Non-pigmented ciliary epithelial cell (primary cell): ENCODE measurements at regions not wholly inside any gene's neighbourhood (a gene's known extent, or its start where the extent isn't known, plus 50 kb on each side); places are given as distances from the start of the nearest gene placed in this dataset.

Experiments
- DNase-seq: peaks from one replicate; pipeline ENCODE4 v3.0.0-alpha.2; 2010; ENCODE audit warnings: low read depth

- no peak for DNase-seq
These were observed 763.8 kb upstream of the CDH7 start for GRCh38 chr18:64986906-64987495.

GRCh38 chr18:64983497-64984238 lies 767.1 kb upstream of the CDH7 start:
- no peak for DNase-seq

- no peak for DNase-seq
These were observed 768.3 kb upstream of the CDH7 start for GRCh38 chr18:64982414-64983055.

GRCh38 chr18:64981915-64982314 lies 768.9 kb upstream of the CDH7 start:
- DNase-seq: no peak

- DNase-seq: no peak
These were observed 771.0 kb upstream of the CDH7 start for GRCh38 chr18:64979791-64980190.

- no peak for DNase-seq
These were observed 776.3 kb upstream of the CDH7 start for GRCh38 chr18:64974391-64975125.

GRCh38 chr18:64972545-64972944 lies 778.3 kb upstream of the CDH7 start:
- no peak for DNase-seq

GRCh38 chr18:64966667-64967066 lies 784.1 kb upstream of the CDH7 start:
- DNase-seq: no peak

GRCh38 chr18:64956465-64956864 lies 794.3 kb upstream of the CDH7 start:
- no peak for DNase-seq

GRCh38 chr18:64949885-64950284 lies 800.9 kb upstream of the CDH7 start:
- no peak for DNase-seq

- no peak for DNase-seq
These were observed 787.8 kb upstream of the LINC00305 start for GRCh38 chr18:64936671-64937070.

GRCh38 chr18:64929036-64929435 lies 780.1 kb upstream of the LINC00305 start:
- no peak for DNase-seq

- no peak for DNase-seq
These were observed 771.2 kb upstream of the LINC00305 start for GRCh38 chr18:64919971-64920570.

GRCh38 chr18:64918851-64919250 lies 770.0 kb upstream of the LINC00305 start:
- no peak for DNase-seq

- DNase-seq: no peak
These were observed 744.5 kb upstream of the LINC00305 start for GRCh38 chr18:64893349-64893748.

- DNase-seq: no peak
These were observed 740.1 kb upstream of the LINC00305 start for GRCh38 chr18:64888956-64889355.

- DNase-seq: no peak
These were observed 738.1 kb upstream of the LINC00305 start for GRCh38 chr18:64886995-64887394.

GRCh38 chr18:64882896-64883295 lies 734.0 kb upstream of the LINC00305 start:
- no peak for DNase-seq

GRCh38 chr18:64876833-64877232 lies 727.9 kb upstream of the LINC00305 start:
- no peak for DNase-seq

GRCh38 chr18:64872710-64873458 lies 724.0 kb upstream of the LINC00305 start:
- DNase-seq: no peak

GRCh38 chr18:64854112-64854511 lies 705.2 kb upstream of the LINC00305 start:
- no peak for DNase-seq

GRCh38 chr18:64852281-64852680 lies 703.4 kb upstream of the LINC00305 start:
- DNase-seq: no peak
